GM12878 (cell line): ENCODE measurements at regions not wholly inside any gene's neighbourhood (a gene's known extent, or its start where the extent isn't known, plus 50 kb on each side); places are given as distances from the start of the nearest gene placed in this dataset.

Experiments used
- ATAC-seq: fragments of 200-7000 bp; cut with Tn5 transposase; 3 replicates; pipeline ENCODE4 v1.9.1; 2020; ENCODE audit warnings: mild to moderate bottlenecking, moderate library complexity
- BruUV-seq: library from RNA; stranded (reverse); fragments of 400-500 nt; replicated peaks from 2 replicates; lab custom pipeline; 2021; lab: Mats Ljungman, UMichigan
- CTCF ChIA-PET: fragments of 300-600 bp; sonication (Branson Sonifier 250); formaldehyde crosslinking; extraction: SDS; loops from one replicate; lab custom pipeline; 2021; ENCODE audit warnings: inconsistent platforms; lab: Yijun Ruan, JAX
- POLR2A ChIA-PET: fragments of 350-600 bp; formaldehyde crosslinking; extraction: SDS; loops from one replicate; lab custom pipeline; 2021; ENCODE audit warnings: inconsistent platforms; lab: Charles Lee
- RAD21 ChIA-PET: fragments of 300-600 bp; sonication (Branson Sonifier 250); formaldehyde crosslinking; loops from one replicate; lab custom pipeline; 2023; ENCODE audit warnings: antibody characterized with exemption; ENCODE audit not compliant: unreplicated experiment; lab: Charles Lee
- SMC1A ChIA-PET: fragments of 300-600 bp; sonication (Branson Sonifier 250); formaldehyde crosslinking; loops from one replicate; lab custom pipeline; 2023; ENCODE audit not compliant: unreplicated experiment, uncharacterized antibody; lab: Charles Lee
- DNase-seq: peaks from one replicate; pipeline ENCODE4 v3.0.0-alpha.2; 2011; ENCODE audit warnings: low read depth, low spot score
- FAIRE-seq: peaks from 3 replicates; lab custom pipeline; 2011; peaks lifted over from hg19 to GRCh38; lab: Jason Lieb, UNC
- H2AFZ ChIP-seq: 2 replicates; pipeline ENCODE4 v1.6.0; 2011; ENCODE audit warnings: low read depth, low read length, control low read depth; ENCODE audit not compliant: control insufficient read depth
- H3K27ac ChIP-seq: 2 replicates; pipeline ENCODE4 v1.5.1; 2011; ENCODE audit warnings: control low read depth; ENCODE audit not compliant: control insufficient read depth, insufficient read depth
- H3K27me3 ChIP-seq, 2 experiments: replicated peaks in 1 of 2; 2 replicates each; pipeline versions ENCODE4 v1.6.0 to v1.6.1; 2011; ENCODE audit warnings: low read length in 1 of 2; ENCODE audit not compliant: control insufficient read depth in 2 of 2, insufficient read depth in 2 of 2
- H3K36me3 ChIP-seq, 2 experiments: 2 replicates each; pipeline ENCODE4 v1.5.1; 2011; ENCODE audit warnings: low read length in 1 of 2; ENCODE audit not compliant: control insufficient read depth in 2 of 2, insufficient read depth in 2 of 2
- H3K4me1 ChIP-seq: 2 replicates; pipeline ENCODE4 v1.6.1; 2011; ENCODE audit warnings: mild to moderate bottlenecking, low read length, moderate library complexity, mixed read lengths; ENCODE audit not compliant: control insufficient read depth, insufficient read depth
- H3K4me2 ChIP-seq: 2 replicates; pipeline ENCODE4 v1.6.0; 2011; ENCODE audit warnings: control low read depth; ENCODE audit not compliant: control insufficient read depth, insufficient read depth
- H3K4me3 ChIP-seq: fragments of 200-600 bp; sonication (generic); 2 replicates; pipeline ENCODE4 v1.5.1; 2016
- H3K79me2 ChIP-seq: 2 replicates; pipeline ENCODE4 v1.6.0; 2011; ENCODE audit warnings: low read length; ENCODE audit not compliant: control insufficient read depth, insufficient read depth
- H3K9ac ChIP-seq: 2 replicates; pipeline ENCODE4 v1.8.0; 2011; ENCODE audit warnings: low read length, control low read depth, mixed read lengths; ENCODE audit not compliant: control insufficient read depth, insufficient read depth
- H3K9me3 ChIP-seq: replicated peaks from 3 replicates; pipeline ENCODE4 v1.5.1; 2011; ENCODE audit warnings: mild to moderate bottlenecking, low read length; ENCODE audit not compliant: control insufficient read depth, insufficient read depth
- H4K20me1 ChIP-seq: 2 replicates; pipeline ENCODE4 v1.6.0; 2011; ENCODE audit not compliant: control insufficient read depth, insufficient read depth
- ASH2L ChIP-seq: fragments of 300-600, 200-600 bp; sonication (generic); IDR thresholded peaks from 2 replicates; pipeline ENCODE4 v1.6.1; 2017; ENCODE audit warnings: low read depth, mild to moderate bottlenecking, borderline replicate concordance
- BCL11A ChIP-seq: IDR thresholded peaks from 2 replicates; pipeline ENCODE4 v1.6.1; 2011; ENCODE audit warnings: low read depth, low read length
- BRCA1 ChIP-seq: IDR thresholded peaks from 2 replicates; pipeline ENCODE4 v1.6.1; 2011; ENCODE audit warnings: low read depth, low read length, improper control_type of control experiment
- CEBPB ChIP-seq, 2 experiments: fragments of 150-350 bp in 1 of 2; IDR thresholded peaks; 2 replicates each; pipeline ENCODE4 v1.6.1; 2012 to 2014; ENCODE audit warnings: low read depth in 2 of 2, low read length in 2 of 2, borderline replicate concordance in 1 of 2, inconsistent platforms in 1 of 2
- CREB1 ChIP-seq: IDR thresholded peaks from 2 replicates; pipeline ENCODE4 v1.6.1; 2012; ENCODE audit warnings: low read depth, mild to moderate bottlenecking, inconsistent platforms
- DPF2 ChIP-seq: fragments of 450-650 bp; IDR thresholded peaks from 2 replicates; pipeline ENCODE4 v1.6.1; 2017; ENCODE audit warnings: mild to moderate bottlenecking
- FOS ChIP-seq: IDR thresholded peaks from 3 replicates; pipeline ENCODE4 v1.6.1; 2011; ENCODE audit warnings: borderline replicate concordance; ENCODE audit not compliant: insufficient read length; ENCODE audit errors: extremely low read depth
- FOXM1 ChIP-seq: IDR thresholded peaks from 2 replicates; pipeline ENCODE4 v1.6.1; 2012; ENCODE audit warnings: low read depth, mild to moderate bottlenecking, inconsistent platforms, low read length, moderate library complexity
- GABPA ChIP-seq: IDR thresholded peaks from 2 replicates; pipeline ENCODE4 v1.6.1; 2014; ENCODE audit warnings: antibody characterized with exemption, low read depth, mild to moderate bottlenecking, inconsistent platforms
- MEF2A ChIP-seq: IDR thresholded peaks from 2 replicates; pipeline ENCODE4 v1.6.1; 2011; ENCODE audit warnings: low read depth, mild to moderate bottlenecking, low read length, moderate library complexity; ENCODE audit not compliant: insufficient read depth
- PAX5 ChIP-seq: IDR thresholded peaks from 2 replicates; pipeline ENCODE4 v1.6.1; 2011; ENCODE audit warnings: low read depth, low read length, borderline replicate concordance
- RFX5 ChIP-seq: IDR thresholded peaks from 2 replicates; pipeline ENCODE4 v1.6.1; 2011; ENCODE audit warnings: low read depth, low read length, improper control_type of control experiment
- SRF ChIP-seq, 2 experiments: IDR thresholded peaks; 2 replicates each; pipeline ENCODE4 v1.6.1; 2011; ENCODE audit warnings: low read depth in 2 of 2, low read length in 2 of 2, mild to moderate bottlenecking in 1 of 2, moderate library complexity in 1 of 2
- TARDBP ChIP-seq: IDR thresholded peaks from 2 replicates; pipeline ENCODE4 v1.6.1; 2016; ENCODE audit warnings: borderline replicate concordance
- WGBS: methylation state at CpG from one replicate; pipeline ENCODE4 v1.1.6; 2016; ENCODE audit warnings: low lambda C conversion rate; ENCODE audit not compliant: insufficient replicate concordance, insufficient coverage; ENCODE audit errors: missing lambda C conversion rate; 5-methylcytosine and 5-hydroxymethylcytosine counted together
- in situ Hi-C: fragments of 300-500 bp; cut with MboI; formaldehyde crosslinking; loops from 9 replicates; pipeline ENCODE4 v1.14.3; 2018; ENCODE audit warnings: mixed read lengths
- intact Hi-C: fragments of 100-400 bp; cut with micrococcal nuclease; formaldehyde crosslinking; loops from one replicate; pipeline ENCODE4 v1.14.2; 2022; ENCODE audit not compliant: unreplicated experiment
- TF ChIP-seq, protein P1 (sequence below): fragments of 150-350 bp; IDR thresholded peaks from 2 replicates; pipeline ENCODE4 v1.6.1; 2014; ENCODE audit warnings: mild to moderate bottlenecking, low read depth, low read length
- TF ChIP-seq, protein P2 (sequence below): IDR thresholded peaks from 2 replicates; pipeline ENCODE4 v1.6.1; 2011; ENCODE audit warnings: borderline replicate concordance, low read depth, mild to moderate bottlenecking, moderate library complexity, low read length; ENCODE audit not compliant: insufficient read depth, poor library complexity, severe bottlenecking
- TF ChIP-seq, protein P3 (sequence below): IDR thresholded peaks from 2 replicates; pipeline ENCODE4 v1.6.1; 2012; ENCODE audit warnings: low read depth, low read length, improper control_type of control experiment
- TF ChIP-seq, protein P4 (sequence below): fragments of 450-650 bp; formaldehyde crosslinking; IDR thresholded peaks from 2 replicates; pipeline ENCODE4 v1.5.0; 2022; ENCODE audit warnings: mild to moderate bottlenecking, missing genetic modification characterization

DNA sequence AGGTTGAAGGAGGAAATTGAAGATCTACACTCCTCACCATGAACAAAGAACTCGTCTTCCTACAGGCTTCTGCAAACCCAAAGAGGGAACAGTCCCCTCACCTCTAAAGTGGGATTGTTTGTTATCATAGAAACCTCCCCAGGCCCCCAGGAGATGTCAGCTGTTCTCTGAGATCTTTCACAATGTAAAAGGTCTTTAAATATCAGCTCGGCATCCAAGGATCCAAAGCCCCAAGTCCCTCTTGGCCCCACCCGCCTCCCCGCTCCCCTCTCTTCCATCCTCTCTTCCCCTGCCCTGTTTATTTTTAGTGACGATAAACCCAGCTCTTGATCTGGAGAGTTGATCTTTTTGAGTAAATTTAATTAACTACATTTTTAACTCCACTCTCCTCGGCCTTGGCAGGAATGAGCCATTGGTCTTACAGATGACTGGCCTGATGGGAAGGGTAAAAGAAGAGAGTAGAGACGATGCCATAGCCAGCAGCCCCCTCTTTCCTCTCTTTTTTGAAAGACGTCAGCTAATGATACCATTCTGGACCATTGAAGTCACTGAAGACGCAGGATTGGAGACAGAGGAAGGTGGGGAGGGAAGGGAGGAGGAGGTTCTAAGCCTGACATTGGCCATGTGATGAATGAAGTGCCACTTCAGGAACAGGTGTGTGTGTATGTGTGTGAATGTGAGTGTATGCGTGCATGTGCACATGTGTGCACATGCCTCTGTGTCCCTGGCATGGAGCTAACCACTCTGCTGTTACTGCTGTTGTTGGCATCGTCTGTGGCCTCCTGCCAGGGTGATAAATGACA is 521.8 kb downstream of the NTRK3 start:
- TF ChIP-seq, protein P1, sequence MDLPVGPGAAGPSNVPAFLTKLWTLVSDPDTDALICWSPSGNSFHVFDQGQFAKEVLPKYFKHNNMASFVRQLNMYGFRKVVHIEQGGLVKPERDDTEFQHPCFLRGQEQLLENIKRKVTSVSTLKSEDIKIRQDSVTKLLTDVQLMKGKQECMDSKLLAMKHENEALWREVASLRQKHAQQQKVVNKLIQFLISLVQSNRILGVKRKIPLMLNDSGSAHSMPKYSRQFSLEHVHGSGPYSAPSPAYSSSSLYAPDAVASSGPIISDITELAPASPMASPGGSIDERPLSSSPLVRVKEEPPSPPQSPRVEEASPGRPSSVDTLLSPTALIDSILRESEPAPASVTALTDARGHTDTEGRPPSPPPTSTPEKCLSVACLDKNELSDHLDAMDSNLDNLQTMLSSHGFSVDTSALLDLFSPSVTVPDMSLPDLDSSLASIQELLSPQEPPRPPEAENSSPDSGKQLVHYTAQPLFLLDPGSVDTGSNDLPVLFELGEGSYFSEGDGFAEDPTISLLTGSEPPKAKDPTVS = no peak
- no peak for TF ChIP-seq BCL11A
- TF ChIP-seq ASH2L = no peak
- TF ChIP-seq CEBPB (IDR thresholded peaks at IDR 0.05; ENCODE audit: borderline replicate concordance in 1 of 2, low read depth in 2 of 2, low read length in 2 of 2) = no peak
- no peak for TF ChIP-seq DPF2
- TF ChIP-seq, protein P2, sequence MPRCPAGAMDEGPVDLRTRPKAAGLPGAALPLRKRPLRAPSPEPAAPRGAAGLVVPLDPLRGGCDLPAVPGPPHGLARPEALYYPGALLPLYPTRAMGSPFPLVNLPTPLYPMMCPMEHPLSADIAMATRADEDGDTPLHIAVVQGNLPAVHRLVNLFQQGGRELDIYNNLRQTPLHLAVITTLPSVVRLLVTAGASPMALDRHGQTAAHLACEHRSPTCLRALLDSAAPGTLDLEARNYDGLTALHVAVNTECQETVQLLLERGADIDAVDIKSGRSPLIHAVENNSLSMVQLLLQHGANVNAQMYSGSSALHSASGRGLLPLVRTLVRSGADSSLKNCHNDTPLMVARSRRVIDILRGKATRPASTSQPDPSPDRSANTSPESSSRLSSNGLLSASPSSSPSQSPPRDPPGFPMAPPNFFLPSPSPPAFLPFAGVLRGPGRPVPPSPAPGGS = no peak
- TF ChIP-seq GABPA = no peak
- TF ChIP-seq, protein P3, sequence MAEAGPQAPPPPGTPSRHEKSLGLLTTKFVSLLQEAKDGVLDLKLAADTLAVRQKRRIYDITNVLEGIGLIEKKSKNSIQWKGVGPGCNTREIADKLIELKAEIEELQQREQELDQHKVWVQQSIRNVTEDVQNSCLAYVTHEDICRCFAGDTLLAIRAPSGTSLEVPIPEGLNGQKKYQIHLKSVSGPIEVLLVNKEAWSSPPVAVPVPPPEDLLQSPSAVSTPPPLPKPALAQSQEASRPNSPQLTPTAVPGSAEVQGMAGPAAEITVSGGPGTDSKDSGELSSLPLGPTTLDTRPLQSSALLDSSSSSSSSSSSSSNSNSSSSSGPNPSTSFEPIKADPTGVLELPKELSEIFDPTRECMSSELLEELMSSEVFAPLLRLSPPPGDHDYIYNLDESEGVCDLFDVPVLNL = no peak
- TF ChIP-seq PAX5 = no peak
- TF ChIP-seq TARDBP = no peak
- TF ChIP-seq FOXM1 = no peak
- no peak for TF ChIP-seq RFX5
- no peak for TF ChIP-seq CREB1
- no peak for TF ChIP-seq SRF (IDR thresholded peaks at IDR 0.05; ENCODE audit: low read depth in 2 of 2, low read length in 2 of 2)
- TF ChIP-seq BRCA1 = no peak
- TF ChIP-seq MEF2A = no peak
- TF ChIP-seq, protein P4, sequence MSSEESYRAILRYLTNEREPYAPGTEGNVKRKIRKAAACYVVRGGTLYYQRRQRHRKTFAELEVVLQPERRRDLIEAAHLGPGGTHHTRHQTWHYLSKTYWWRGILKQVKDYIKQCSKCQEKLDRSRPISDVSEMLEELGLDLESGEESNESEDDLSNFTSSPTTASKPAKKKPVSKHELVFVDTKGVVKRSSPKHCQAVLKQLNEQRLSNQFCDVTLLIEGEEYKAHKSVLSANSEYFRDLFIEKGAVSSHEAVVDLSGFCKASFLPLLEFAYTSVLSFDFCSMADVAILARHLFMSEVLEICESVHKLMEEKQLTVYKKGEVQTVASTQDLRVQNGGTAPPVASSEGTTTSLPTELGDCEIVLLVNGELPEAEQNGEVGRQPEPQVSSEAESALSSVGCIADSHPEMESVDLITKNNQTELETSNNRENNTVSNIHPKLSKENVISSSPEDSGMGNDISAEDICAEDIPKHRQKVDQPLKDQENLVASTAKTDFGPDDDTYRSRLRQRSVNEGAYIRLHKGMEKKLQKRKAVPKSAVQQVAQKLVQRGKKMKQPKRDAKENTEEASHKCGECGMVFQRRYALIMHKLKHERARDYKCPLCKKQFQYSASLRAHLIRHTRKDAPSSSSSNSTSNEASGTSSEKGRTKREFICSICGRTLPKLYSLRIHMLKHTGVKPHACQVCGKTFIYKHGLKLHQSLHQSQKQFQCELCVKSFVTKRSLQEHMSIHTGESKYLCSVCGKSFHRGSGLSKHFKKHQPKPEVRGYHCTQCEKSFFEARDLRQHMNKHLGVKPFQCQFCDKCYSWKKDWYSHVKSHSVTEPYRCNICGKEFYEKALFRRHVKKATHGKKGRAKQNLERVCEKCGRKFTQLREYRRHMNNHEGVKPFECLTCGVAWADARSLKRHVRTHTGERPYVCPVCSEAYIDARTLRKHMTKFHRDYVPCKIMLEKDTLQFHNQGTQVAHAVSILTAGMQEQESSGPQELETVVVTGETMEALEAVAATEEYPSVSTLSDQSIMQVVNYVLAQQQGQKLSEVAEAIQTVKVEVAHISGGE (CRISPR knock-in tag) = no peak
- no peak for TF ChIP-seq FOS
- SMC1A ChIA-PET = no interaction called here
- no peak overlapping the region for H2AFZ ChIP-seq
- CTCF ChIA-PET = no interaction called here
- POLR2A ChIA-PET = no interaction called here
- DNase-seq (no peak), ATAC-seq (no peak), FAIRE-seq (no peak)
- no TSS peak for BruUV-seq
- RAD21 ChIA-PET = no interaction called here
- H3K4me3 ChIP-seq = no peak overlapping the region
- H3K27ac ChIP-seq = no peak overlapping the region
- no peak overlapping the region for H3K4me2 ChIP-seq
- intact Hi-C loops (no loop called here), in situ Hi-C loops (no loop called here)
- H3K9me3 ChIP-seq = no peaks in the 10 kb centered on the region
- H3K27me3 ChIP-seq = no peaks in the 10 kb centered on the region
- 17% methylated on average over 10 of the region's 11 CpGs for WGBS
- no peaks in the 10 kb centered on the region for H4K20me1 ChIP-seq
- H3K36me3 ChIP-seq = no peaks in the 10 kb centered on the region
- no peaks in the 10 kb centered on the region for H3K4me1 ChIP-seq
- no peak overlapping the region for H3K9ac ChIP-seq
- no peaks in the 10 kb centered on the region for H3K79me2 ChIP-seq
